ENCODE measurements at regions not wholly inside any gene's neighbourhood (a gene's known extent, or its start where the extent isn't known, plus 50 kb on each side); places are given as distances from the start of the nearest gene placed in this dataset.

DNA sequence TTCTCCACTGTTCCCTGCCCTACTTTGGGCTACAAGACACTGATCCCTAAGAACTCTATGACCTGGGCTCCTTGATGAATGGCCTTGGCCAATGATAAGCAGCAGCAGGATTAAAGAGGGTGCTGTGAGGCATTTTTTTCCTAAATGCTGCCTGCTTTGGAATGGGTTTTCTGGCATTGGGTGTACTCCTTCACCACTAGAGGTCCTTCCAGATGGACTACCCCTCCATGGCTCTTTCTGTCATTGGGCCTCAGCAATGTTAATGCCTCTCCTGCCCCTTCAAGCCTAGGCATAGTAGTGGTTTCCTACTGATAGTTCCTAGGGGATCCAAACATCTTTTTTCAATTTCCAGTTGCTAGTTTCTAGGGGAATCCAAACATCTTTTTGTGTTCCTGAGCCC, 319.3 kb upstream of the RPS23 start:
- TF ChIP-seq POLR2A (IDR thresholded peaks at IDR 0.05; ENCODE audit: low read depth, low read length), result no peak
- no peak for TF ChIP-seq POLR2AphosphoS5 (IDR thresholded peaks at IDR 0.05; ENCODE audit: low read depth, low read length)
- no peak for TF ChIP-seq TAF1 (IDR thresholded peaks at IDR 0.05; ENCODE audit: low read depth, low read length)
- no peak for TF ChIP-seq POU2F2 (IDR thresholded peaks at IDR 0.05; ENCODE audit: low read depth, low read length)
- no peak for TF ChIP-seq SPI1 (IDR thresholded peaks at IDR 0.05; ENCODE audit: low read depth, low read length)
- no peak for TF ChIP-seq PAX5 (IDR thresholded peaks at IDR 0.05; ENCODE audit: insufficient read depth, low read length, severe bottlenecking)
